ENCODE measurements at regions not wholly inside any gene's neighbourhood (a gene's known extent, or its start where the extent isn't known, plus 50 kb on each side); places are given as distances from the start of the nearest gene placed in this dataset.

DNA sequence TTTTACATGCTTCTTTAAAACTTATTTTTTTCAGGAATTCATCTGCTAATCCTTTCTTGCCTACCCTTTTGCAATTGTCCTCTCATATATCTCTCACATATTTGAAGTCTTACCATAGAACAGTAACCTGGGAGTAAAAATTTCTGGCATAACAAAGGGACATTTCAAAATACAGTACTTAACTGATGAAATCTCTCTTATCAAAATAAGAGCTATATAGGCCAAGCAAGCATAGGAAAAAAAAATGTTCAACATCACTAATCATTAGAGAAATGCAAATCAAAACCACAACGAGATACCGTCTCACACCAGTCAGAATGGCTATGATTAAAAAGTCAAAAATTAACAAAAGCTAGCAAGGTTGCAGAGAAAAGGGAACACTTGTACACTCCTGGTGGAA is 2062.7 kb upstream of the CDH6 start:
- peaks cover 3% of the 10 kb centered on the region for H3K27me3 Mint-ChIP-seq (ENCODE audit: insufficient read depth, low read depth, poor library complexity)

More for the DNA sequence above, 2062.7 kb upstream of the CDH6 start:
- no peak overlapping the region for H3K27ac ChIP-seq (ENCODE audit: low read depth)
- TF ChIP-seq, protein P1, sequence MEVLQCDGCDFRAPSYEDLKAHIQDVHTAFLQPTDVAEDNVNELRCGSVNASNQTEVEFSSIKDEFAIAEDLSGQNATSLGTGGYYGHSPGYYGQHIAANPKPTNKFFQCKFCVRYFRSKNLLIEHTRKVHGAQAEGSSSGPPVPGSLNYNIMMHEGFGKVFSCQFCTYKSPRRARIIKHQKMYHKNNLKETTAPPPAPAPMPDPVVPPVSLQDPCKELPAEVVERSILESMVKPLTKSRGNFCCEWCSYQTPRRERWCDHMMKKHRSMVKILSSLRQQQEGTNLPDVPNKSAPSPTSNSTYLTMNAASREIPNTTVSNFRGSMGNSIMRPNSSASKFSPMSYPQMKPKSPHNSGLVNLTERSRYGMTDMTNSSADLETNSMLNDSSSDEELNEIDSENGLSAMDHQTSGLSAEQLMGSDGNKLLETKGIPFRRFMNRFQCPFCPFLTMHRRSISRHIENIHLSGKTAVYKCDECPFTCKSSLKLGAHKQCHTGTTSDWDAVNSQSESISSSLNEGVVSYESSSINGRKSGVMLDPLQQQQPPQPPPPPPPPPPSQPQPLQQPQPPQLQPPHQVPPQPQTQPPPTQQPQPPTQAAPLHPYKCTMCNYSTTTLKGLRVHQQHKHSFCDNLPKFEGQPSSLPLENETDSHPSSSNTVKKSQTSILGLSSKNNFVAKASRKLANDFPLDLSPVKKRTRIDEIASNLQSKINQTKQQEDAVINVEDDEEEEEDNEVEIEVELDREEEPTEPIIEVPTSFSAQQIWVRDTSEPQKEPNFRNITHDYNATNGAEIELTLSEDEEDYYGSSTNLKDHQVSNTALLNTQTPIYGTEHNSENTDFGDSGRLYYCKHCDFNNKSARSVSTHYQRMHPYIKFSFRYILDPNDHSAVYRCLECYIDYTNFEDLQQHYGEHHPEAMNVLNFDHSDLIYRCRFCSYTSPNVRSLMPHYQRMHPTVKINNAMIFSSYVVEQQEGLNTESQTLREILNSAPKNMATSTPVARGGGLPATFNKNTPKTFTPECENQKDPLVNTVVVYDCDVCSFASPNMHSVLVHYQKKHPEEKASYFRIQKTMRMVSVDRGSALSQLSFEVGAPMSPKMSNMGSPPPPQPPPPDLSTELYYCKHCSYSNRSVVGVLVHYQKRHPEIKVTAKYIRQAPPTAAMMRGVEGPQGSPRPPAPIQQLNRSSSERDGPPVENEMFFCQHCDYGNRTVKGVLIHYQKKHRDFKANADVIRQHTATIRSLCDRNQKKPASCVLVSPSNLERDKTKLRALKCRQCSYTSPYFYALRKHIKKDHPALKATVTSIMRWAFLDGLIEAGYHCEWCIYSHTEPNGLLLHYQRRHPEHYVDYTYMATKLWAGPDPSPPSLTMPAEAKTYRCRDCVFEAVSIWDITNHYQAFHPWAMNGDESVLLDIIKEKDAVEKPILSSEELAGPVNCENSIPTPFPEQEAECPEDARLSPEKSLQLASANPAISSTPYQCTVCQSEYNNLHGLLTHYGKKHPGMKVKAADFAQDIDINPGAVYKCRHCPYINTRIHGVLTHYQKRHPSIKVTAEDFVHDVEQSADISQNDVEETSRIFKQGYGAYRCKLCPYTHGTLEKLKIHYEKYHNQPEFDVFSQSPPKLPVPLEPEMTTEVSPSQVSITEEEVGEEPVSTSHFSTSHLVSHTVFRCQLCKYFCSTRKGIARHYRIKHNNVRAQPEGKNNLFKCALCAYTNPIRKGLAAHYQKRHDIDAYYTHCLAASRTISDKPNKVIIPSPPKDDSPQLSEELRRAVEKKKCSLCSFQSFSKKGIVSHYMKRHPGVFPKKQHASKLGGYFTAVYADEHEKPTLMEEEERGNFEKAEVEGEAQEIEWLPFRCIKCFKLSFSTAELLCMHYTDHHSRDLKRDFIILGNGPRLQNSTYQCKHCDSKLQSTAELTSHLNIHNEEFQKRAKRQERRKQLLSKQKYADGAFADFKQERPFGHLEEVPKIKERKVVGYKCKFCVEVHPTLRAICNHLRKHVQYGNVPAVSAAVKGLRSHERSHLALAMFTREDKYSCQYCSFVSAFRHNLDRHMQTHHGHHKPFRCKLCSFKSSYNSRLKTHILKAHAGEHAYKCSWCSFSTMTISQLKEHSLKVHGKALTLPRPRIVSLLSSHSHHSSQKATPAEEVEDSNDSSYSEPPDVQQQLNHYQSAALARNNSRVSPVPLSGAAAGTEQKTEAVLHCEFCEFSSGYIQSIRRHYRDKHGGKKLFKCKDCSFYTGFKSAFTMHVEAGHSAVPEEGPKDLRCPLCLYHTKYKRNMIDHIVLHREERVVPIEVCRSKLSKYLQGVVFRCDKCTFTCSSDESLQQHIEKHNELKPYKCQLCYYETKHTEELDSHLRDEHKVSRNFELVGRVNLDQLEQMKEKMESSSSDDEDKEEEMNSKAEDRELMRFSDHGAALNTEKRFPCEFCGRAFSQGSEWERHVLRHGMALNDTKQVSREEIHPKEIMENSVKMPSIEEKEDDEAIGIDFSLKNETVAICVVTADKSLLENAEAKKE (CRISPR knock-in tag; IDR thresholded peaks at IDR 0.05) = no peak
- TF ChIP-seq, protein P2, sequence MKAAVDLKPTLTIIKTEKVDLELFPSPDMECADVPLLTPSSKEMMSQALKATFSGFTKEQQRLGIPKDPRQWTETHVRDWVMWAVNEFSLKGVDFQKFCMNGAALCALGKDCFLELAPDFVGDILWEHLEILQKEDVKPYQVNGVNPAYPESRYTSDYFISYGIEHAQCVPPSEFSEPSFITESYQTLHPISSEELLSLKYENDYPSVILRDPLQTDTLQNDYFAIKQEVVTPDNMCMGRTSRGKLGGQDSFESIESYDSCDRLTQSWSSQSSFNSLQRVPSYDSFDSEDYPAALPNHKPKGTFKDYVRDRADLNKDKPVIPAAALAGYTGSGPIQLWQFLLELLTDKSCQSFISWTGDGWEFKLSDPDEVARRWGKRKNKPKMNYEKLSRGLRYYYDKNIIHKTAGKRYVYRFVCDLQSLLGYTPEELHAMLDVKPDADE (IDR thresholded peaks at IDR 0.05) = no peak
- TF ChIP-seq EZH2 (IDR thresholded peaks at IDR 0.05; ENCODE audit: low read depth, unreplicated experiment) = no peak
- TF ChIP-seq JUNB (IDR thresholded peaks at IDR 0.05; ENCODE audit: unreplicated experiment) = no peak
- TF ChIP-seq, protein P3, sequence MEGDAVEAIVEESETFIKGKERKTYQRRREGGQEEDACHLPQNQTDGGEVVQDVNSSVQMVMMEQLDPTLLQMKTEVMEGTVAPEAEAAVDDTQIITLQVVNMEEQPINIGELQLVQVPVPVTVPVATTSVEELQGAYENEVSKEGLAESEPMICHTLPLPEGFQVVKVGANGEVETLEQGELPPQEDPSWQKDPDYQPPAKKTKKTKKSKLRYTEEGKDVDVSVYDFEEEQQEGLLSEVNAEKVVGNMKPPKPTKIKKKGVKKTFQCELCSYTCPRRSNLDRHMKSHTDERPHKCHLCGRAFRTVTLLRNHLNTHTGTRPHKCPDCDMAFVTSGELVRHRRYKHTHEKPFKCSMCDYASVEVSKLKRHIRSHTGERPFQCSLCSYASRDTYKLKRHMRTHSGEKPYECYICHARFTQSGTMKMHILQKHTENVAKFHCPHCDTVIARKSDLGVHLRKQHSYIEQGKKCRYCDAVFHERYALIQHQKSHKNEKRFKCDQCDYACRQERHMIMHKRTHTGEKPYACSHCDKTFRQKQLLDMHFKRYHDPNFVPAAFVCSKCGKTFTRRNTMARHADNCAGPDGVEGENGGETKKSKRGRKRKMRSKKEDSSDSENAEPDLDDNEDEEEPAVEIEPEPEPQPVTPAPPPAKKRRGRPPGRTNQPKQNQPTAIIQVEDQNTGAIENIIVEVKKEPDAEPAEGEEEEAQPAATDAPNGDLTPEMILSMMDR (conservative IDR thresholded peaks at IDR 0.05; ENCODE audit: low read depth in 2 of 2) = no peak
- TF ChIP-seq ZNF331 (CRISPR knock-in tag; IDR thresholded peaks at IDR 0.05; ENCODE audit: low read depth) = no peak
- H3K4me1 ChIP-seq (ENCODE audit: insufficient read depth) = no peaks in the 10 kb centered on the region
- no peaks in the 10 kb centered on the region for H3F3A ChIP-seq (replicated peaks; ENCODE audit: low read depth)
- Mint-ChIP-seq H3K4me3 (no peak overlapping the region), H3K27ac (no peak overlapping the region), H3K4me1 (no peaks in the 10 kb centered on the region), H3K9me3 (peaks cover 7% of the 10 kb centered on the region; the same call in 2 of the 3 replicates), H3K36me3 (ENCODE audit: low read depth) (peaks cover 3% of the 10 kb centered on the region; the same call in 1 of the 3 replicates)
- no peak overlapping the region; the same call in 1 of the 2 replicates for H2AFZ ChIP-seq
- H3K4me3 ChIP-seq = no peak overlapping the region
- no peaks in the 10 kb centered on the region for H3K36me3 ChIP-seq (ENCODE audit: insufficient read depth)
- no peaks in the 10 kb centered on the region for H4K20me1 ChIP-seq (replicated peaks; ENCODE audit: insufficient read depth)
- no peak overlapping the region for H3K4me2 ChIP-seq
- ATAC-seq (no peak), DNase-seq (ENCODE audit: low spot score) (no peak)
- H3K27me3 ChIP-seq (ENCODE audit: insufficient read depth) = no peaks in the 10 kb centered on the region
- H3K79me2 ChIP-seq (replicated peaks; ENCODE audit: insufficient read depth) = no peaks in the 10 kb centered on the region
- peaks cover 4% of the 10 kb centered on the region; the same call in 1 of the 2 replicates for H3K9me2 ChIP-seq (ENCODE audit: insufficient read depth)

Data from GM23338 (cell line).